Right atrium auricular region (tissue), 2 donors: ENCODE measurements at regions not wholly inside any gene's neighbourhood (a gene's known extent, or its start where the extent isn't known, plus 50 kb on each side); places are given as distances from the start of the nearest gene placed in this dataset.
"Not testable (repeated sequence)": the region's sequence is repeated elsewhere in the genome, so short reads cannot be mapped to it uniquely, and the experiment has no call there.

Experiments
- DNase-seq: peaks from one replicate; pipeline ENCODE4 v3.0.0-alpha.2; 2019; ENCODE audit warnings: low spot score
- H3K27ac ChIP-seq, 2 donors: fragments of 200-600 bp; sonication (generic); 1 replicate in 1 of 2; 2 replicates in 1 of 2; pipeline ENCODE4 v1.5.1; 2016 to 2019
- H3K27me3 ChIP-seq, 2 donors: fragments of 200-600 bp; sonication (generic); one replicate each; pipeline versions ENCODE4 v1.5.1 to v1.6.0; 2017 to 2019
- H3K36me3 ChIP-seq: fragments of 200-600 bp; sonication (generic); one replicate; pipeline ENCODE4 v1.5.1; 2016
- H3K4me1 ChIP-seq, 2 donors: fragments of 200-600 bp; sonication (generic); one replicate each; pipeline versions ENCODE4 v1.5.1 to v1.6.0; 2017 to 2019
- H3K4me3 ChIP-seq, 2 donors: fragments of 200-600 bp; sonication (generic); 1 replicate in 1 of 2; 2 replicates in 1 of 2; pipeline ENCODE4 v1.5.1; 2017 to 2019; ENCODE audit warnings: mild to moderate bottlenecking in 1 of 2, moderate library complexity in 1 of 2
- H3K9me3 ChIP-seq, 2 donors: fragments of 200-600 bp; sonication (generic); one replicate each; pipeline ENCODE4 v1.5.1; 2019
- TF ChIP-seq, protein P1 (sequence below), 2 donors: fragments of 200-600 bp; sonication (generic); IDR thresholded peaks; one replicate each; pipeline ENCODE4 v1.5.1; 2019; ENCODE audit warnings: antibody characterized with exemption in 2 of 2

DNA sequence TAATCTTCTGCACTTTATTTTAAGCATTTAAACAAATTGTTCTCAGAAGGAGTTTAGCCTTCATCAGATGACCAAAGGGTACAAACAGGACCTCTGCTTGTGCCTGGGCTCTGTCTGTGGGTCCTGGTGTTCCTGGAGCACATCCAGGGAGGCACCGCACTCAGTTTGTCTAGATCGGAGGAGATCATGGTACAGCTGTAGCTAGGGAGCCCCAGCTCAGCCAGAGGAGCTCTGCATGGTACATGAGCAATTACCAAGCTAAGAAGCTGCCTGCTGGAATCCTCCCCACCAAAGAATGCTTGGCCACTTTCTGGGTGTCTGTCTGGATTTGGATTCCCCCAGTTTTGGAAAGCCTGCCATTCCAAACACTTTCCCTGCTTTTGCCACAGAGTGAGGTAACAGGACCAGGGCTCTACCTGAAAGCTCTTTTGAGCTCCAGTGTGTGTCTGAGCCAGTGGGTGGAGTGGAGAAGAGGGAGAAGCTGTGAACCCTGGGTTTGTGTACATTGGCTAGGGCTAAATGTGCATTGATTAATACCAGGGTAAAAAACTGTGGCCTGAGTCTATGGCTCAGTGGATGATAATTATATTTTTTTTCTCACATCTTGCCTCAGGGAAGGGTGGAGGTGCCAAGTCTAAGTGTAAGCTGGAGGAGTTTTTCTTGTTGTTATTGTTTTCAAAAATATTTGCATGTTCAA is 163.7 kb upstream of the IGF1 start:
- Histone ChIP-seq H3K4me1 (no peaks in the 10 kb centered on the region), H3K27ac (no peak overlapping the region), H3K36me3 (no peaks in the 10 kb centered on the region), H3K27me3 (no peaks in the 10 kb centered on the region), H3K9me3 (peaks cover 0 to 10% of the 10 kb centered on the region in 2 donors), H3K4me3 (no peak overlapping the region)
- no peak for DNase-seq
- TF ChIP-seq, protein P1, sequence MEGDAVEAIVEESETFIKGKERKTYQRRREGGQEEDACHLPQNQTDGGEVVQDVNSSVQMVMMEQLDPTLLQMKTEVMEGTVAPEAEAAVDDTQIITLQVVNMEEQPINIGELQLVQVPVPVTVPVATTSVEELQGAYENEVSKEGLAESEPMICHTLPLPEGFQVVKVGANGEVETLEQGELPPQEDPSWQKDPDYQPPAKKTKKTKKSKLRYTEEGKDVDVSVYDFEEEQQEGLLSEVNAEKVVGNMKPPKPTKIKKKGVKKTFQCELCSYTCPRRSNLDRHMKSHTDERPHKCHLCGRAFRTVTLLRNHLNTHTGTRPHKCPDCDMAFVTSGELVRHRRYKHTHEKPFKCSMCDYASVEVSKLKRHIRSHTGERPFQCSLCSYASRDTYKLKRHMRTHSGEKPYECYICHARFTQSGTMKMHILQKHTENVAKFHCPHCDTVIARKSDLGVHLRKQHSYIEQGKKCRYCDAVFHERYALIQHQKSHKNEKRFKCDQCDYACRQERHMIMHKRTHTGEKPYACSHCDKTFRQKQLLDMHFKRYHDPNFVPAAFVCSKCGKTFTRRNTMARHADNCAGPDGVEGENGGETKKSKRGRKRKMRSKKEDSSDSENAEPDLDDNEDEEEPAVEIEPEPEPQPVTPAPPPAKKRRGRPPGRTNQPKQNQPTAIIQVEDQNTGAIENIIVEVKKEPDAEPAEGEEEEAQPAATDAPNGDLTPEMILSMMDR (IDR thresholded peaks at IDR 0.05): no peak

DNA sequence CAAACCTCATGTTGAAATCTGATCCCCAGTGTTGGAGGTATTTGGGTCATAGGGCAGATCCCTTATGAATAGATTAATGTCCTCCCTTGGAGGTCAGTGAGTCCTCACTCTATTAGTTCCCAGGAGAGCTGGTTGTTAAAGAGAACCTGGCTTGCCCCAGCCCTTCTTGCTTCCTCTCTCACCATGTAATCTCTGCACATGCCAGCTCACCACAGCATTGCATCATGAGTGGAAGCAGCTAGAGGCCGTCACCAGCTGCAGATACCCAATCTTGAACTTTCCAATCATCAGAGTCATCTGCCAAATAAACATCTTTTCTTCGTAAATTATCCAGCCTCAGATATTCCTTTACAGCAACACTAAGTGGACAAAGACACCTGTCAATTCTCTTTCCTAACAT is 161.8 kb upstream of the IGF1 start:
- Histone ChIP-seq H3K27me3 (no peaks in the 10 kb centered on the region), H3K9me3 (peaks cover 0 to 10% of the 10 kb centered on the region in 2 donors), H3K36me3 (no peaks in the 10 kb centered on the region), H3K27ac (no peak overlapping the region), H3K4me3 (no peak overlapping the region), H3K4me1 (no peaks in the 10 kb centered on the region)
- TF ChIP-seq, protein P1 (IDR thresholded peaks at IDR 0.05): no peak
- DNase-seq: no peak

DNA sequence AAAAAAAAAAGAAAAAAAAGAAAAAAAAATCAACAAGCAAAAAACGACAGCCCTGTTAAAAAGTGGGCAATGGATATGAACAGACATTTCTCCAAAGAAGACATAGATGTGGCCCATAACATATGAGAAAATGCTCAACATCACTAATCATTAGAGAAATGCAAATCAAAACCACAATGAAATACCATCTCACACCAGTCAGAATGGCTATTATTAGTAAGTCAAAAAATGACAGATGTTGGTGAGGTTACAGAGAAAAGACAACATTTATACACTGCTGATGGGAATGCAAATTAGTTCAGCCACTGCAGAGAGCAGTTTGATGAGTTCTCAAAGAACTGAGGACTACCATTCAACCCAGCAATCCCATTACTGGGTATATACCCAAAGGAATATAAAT is 160.3 kb upstream of the IGF1 start:
- peaks cover 0 to 10% of the 10 kb centered on the region in 2 donors for H3K9me3 ChIP-seq
- DNase-seq, H3K4me3 ChIP-seq, H3K4me1 ChIP-seq, H3K36me3 ChIP-seq, H3K27me3 ChIP-seq, H3K27ac ChIP-seq: not testable (repeated sequence)

DNA sequence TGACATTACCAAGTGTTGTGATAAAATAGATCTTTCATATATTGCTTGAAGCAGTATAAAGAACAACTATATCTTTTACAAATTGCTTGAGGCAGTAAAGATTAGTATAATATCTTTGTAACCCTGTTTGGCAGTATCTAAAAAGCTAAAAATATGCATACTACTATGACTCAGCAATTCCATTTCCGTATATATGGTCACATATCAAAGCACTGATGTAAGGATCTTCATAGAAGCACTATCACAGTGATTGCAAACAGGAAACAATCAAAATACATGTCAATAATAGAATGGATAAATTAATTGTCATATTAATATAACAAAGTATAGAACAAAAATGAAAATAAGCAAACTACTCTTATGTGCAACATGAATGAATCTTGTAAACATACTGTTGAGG is 158.4 kb upstream of the IGF1 start:
- no peaks in the 10 kb centered on the region for H3K36me3 ChIP-seq
- TF ChIP-seq, protein P1 (IDR thresholded peaks at IDR 0.05): no peak
- H3K27me3 ChIP-seq: no peaks in the 10 kb centered on the region
- no peak overlapping the region for H3K27ac ChIP-seq
- DNase-seq: no peak
- H3K4me1 ChIP-seq: no peaks in the 10 kb centered on the region
- H3K4me3 ChIP-seq: no peak overlapping the region
- peaks cover 0 to 10% of the 10 kb centered on the region in 2 donors for H3K9me3 ChIP-seq

DNA sequence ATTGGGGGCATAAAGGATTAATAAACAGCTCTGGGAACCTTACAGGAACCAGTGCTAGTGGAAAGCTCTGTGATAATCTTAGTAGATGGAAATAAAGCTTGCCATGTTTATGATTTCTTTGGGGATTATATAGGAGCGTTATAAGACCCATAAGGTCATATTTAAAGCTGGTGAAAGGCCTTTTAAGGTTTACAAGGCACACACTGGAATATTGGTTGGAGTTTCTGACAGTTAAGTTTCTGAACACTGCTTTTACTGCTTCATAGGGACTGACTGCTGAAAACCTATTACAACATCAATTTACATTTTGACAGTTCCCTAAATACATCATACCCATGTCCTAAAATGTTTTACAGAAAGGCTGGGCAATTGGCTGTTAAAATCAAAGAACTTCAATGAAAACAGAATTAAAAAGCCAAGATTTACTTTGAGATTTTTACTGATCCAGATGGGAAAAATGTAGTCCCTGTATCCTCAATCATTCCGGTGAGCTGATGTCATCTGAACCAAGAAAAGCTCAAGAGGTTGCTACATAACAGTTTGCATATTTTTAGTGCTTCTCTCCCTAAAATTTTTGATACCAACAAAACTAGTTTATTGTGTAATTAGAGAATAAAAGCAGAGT is 153.7 kb upstream of the IGF1 start:
- Histone ChIP-seq H3K9me3 (peaks cover 0 to 1% of the 10 kb centered on the region in 2 donors), H3K4me1 (no peaks in the 10 kb centered on the region), H3K27me3 (no peaks in the 10 kb centered on the region), H3K4me3 (no peak overlapping the region), H3K36me3 (no peaks in the 10 kb centered on the region), H3K27ac (no peak overlapping the region)
- TF ChIP-seq, protein P1 (IDR thresholded peaks at IDR 0.05): no peak
- no peak for DNase-seq

DNA sequence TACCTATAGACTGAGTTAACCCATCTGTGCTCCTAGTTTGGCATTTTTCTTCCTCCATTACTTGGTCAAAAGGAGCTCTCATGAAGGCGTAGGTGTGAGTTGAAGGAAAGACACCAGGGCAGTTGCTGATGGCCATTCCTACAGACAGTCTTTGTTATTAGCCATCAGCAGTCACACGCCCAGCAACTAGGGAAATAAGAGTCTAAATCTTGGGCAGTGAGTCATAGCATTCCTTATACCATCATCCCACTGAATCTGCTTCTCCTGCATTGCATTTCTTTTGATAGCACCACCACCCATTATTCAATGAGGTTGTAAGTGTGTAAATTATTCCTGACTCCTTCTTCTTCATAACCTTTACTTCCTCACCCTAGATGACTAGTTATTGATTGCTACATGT is 150.9 kb upstream of the IGF1 start:
- Histone ChIP-seq H3K4me3 (no peak overlapping the region), H3K9me3 (peaks cover 0 to 11% of the 10 kb centered on the region in 2 donors), H3K27ac (no peak overlapping the region), H3K36me3 (no peaks in the 10 kb centered on the region), H3K4me1 (no peaks in the 10 kb centered on the region), H3K27me3 (no peaks in the 10 kb centered on the region)
- TF ChIP-seq, protein P1 (IDR thresholded peaks at IDR 0.05): no peak
- DNase-seq: no peak
